ENCODE measurements at regions not wholly inside any gene's neighbourhood (a gene's known extent, or its start where the extent isn't known, plus 50 kb on each side); places are given as distances from the start of the nearest gene placed in this dataset.
"Not testable (repeated sequence)": the region's sequence is repeated elsewhere in the genome, so short reads cannot be mapped to it uniquely, and the experiment has no call there.

- H3K4me3 ChIP-seq (ENCODE audit: low read depth, low read length), result no peak overlapping the region
- no peak for DNase-seq (ENCODE audit: low read depth, low spot score)
- in situ Hi-C loops (cut with HindIII; ENCODE audit: low sequenced_read_pairs), result no loop called here
- TF ChIP-seq, protein P1, sequence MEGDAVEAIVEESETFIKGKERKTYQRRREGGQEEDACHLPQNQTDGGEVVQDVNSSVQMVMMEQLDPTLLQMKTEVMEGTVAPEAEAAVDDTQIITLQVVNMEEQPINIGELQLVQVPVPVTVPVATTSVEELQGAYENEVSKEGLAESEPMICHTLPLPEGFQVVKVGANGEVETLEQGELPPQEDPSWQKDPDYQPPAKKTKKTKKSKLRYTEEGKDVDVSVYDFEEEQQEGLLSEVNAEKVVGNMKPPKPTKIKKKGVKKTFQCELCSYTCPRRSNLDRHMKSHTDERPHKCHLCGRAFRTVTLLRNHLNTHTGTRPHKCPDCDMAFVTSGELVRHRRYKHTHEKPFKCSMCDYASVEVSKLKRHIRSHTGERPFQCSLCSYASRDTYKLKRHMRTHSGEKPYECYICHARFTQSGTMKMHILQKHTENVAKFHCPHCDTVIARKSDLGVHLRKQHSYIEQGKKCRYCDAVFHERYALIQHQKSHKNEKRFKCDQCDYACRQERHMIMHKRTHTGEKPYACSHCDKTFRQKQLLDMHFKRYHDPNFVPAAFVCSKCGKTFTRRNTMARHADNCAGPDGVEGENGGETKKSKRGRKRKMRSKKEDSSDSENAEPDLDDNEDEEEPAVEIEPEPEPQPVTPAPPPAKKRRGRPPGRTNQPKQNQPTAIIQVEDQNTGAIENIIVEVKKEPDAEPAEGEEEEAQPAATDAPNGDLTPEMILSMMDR (IDR thresholded peaks at IDR 0.05; ENCODE audit: low read depth, low read length), result no peak
Measured at GRCh38 chr4:184961660-184962059, 56.6 kb upstream of the HELT start.

GRCh38 chr4:184962125-184962638 lies 56.1 kb upstream of the HELT start:
- TF ChIP-seq, protein P1 (IDR thresholded peaks at IDR 0.05; ENCODE audit: low read depth, low read length), result no peak
- in situ Hi-C loops (cut with HindIII; ENCODE audit: low sequenced_read_pairs), result no loop called here
- no peak for DNase-seq (ENCODE audit: low read depth, low spot score)
- H3K4me3 ChIP-seq (ENCODE audit: low read depth, low read length), result no peak overlapping the region

GRCh38 chr4:184965230-184966050 lies 52.9 kb upstream of the HELT start:
- H3K4me3 ChIP-seq (ENCODE audit: low read depth, low read length); DNase-seq (ENCODE audit: low read depth, low spot score); in situ Hi-C loops (cut with HindIII; ENCODE audit: low sequenced_read_pairs): not testable (repeated sequence)

DNA sequence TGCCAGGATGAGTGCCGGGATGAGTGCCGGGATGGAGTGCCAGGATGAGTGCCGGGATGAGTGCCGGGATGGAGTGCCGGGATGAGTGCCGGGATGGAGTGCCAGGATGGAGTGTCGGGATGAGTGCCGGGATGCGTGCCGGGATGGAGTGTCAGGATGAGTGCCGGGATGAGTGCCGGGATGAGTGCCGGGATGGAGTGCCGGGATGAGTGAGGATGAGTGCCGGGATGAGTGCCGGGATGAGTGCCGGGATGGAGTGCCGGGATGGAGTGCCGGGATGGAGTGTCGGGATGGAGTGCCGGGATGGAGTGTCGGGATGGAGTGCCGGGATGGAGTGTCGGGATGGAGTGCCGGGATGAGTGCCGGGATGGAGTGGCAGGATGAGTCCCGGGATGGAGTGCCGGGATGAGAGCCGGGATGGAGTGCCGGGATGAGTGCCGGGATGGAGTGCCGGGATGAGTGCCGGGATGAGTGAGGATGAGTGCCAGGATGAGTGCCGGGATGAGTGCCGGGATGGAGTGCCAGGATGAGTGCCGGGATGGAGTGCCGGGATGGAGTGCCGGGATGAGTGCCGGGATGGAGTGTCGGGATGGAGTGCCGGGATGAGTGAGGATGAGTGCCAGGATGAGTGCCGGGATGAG lies 52.1 kb upstream of the HELT start:
- in situ Hi-C loops (cut with HindIII; ENCODE audit: low sequenced_read_pairs); DNase-seq (ENCODE audit: low read depth, low spot score): not testable (repeated sequence)

DNA sequence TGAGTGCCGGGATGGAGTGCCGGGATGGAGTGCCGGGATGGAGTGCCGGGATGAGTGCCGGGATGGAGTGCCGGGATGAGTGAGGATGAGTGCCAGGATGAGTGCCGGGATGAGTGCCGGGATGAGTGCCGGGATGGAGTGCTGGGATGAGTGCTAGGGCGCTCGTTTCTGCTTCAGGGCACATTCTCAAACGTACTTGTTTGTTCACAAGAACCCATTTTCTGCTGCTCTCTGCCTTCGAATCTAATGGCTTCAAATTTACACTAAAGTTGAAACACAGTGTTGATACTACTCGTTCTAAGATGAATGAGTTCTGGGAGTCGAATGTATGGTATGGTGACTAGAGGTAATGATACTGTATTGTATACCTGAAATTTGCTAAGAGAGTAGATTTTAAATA lies 50.6 kb upstream of the HELT start:
- DNase-seq (ENCODE audit: low read depth, low spot score); H3K4me3 ChIP-seq (ENCODE audit: low read depth, low read length); in situ Hi-C loops (cut with HindIII; ENCODE audit: low sequenced_read_pairs): not testable (repeated sequence)

More for the DNA sequence above, 52.1 kb upstream of the HELT start:
- H3K4me3 ChIP-seq (ENCODE audit: low read depth, low read length), result not testable (repeated sequence)

DNA sequence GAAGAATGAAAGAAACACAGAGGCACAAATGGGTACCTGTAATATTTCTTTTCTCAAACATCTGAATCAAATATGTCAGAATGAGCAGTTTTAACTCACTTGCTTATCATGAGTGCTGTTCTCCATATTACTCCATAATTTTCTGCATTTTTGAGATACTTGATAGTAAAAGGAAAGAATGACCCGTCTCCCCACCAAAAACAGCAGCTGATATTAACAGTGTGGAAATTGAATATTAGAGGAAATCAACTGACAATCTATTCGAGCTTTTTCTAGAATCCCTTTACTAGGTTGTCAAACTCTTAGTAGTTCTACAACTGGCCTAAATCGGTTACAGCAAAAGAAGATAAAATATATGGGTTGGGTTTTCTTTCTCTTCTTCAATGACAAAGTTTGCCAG lies 49.9 kb upstream of the HELT start:
- TF ChIP-seq, protein P1 (IDR thresholded peaks at IDR 0.05; ENCODE audit: low read depth, low read length), result no peak
- H3K4me3 ChIP-seq (ENCODE audit: low read depth, low read length), result no peak overlapping the region
- in situ Hi-C loops (cut with HindIII; ENCODE audit: low sequenced_read_pairs), result no loop called here
- no peak for DNase-seq (ENCODE audit: low read depth, low spot score)
